PC-9 (cell line): ENCODE measurements at regions not wholly inside any gene's neighbourhood (a gene's known extent, or its start where the extent isn't known, plus 50 kb on each side); places are given as distances from the start of the nearest gene placed in this dataset.

Experiments used
- BruUV-seq: library from RNA; stranded (reverse); fragments of 400-500 nt; replicated peaks from 2 replicates; lab custom pipeline; 2021; lab: Mats Ljungman, UMichigan
- CTCF ChIA-PET: fragments of 300-600 bp; sonication (Branson Sonifier 250); formaldehyde crosslinking; loops from one replicate; lab custom pipeline; 2022; ENCODE audit warnings: antibody characterized with exemption; lab: Charles Lee
- POLR2A ChIA-PET: fragments of 300-600 bp; sonication (Branson Sonifier 250); formaldehyde crosslinking; loops from one replicate; lab custom pipeline; 2022; ENCODE audit warnings: antibody characterized with exemption; ENCODE audit not compliant: unreplicated experiment; lab: Charles Lee
- DNase-seq, 2 experiments: peaks; one replicate each; pipeline versions ENCODE4 v3.0.0 to v3.0.0-alpha.2; 2015 to 2022; ENCODE audit warnings: mixed read lengths in 1 of 2
- H2AFZ ChIP-seq: fragments of 200-600 bp; sonication (generic); 2 replicates; pipeline ENCODE4 v1.8.1; 2017; ENCODE audit warnings: antibody characterized with exemption
- H3F3A ChIP-seq: fragments of 200-600 bp; sonication (generic); 2 replicates; pipeline ENCODE4 v1.8.1; 2017; ENCODE audit warnings: antibody characterized with exemption, mild to moderate bottlenecking, low read depth; ENCODE audit not compliant: insufficient read depth
- H3K27ac ChIP-seq: fragments of 200-600 bp; sonication (generic); 2 replicates; pipeline ENCODE4 v1.6.1; 2016; ENCODE audit warnings: mixed run types
- H3K27me3 ChIP-seq: fragments of 200-600 bp; sonication (generic); 2 replicates; pipeline ENCODE4 v1.6.1; 2016; ENCODE audit warnings: low read depth, mixed run types; ENCODE audit not compliant: insufficient read depth
- H3K36me3 ChIP-seq: fragments of 200-600 bp; sonication (generic); 2 replicates; pipeline ENCODE4 v1.6.1; 2016; ENCODE audit warnings: low read depth, mixed run types
- H3K4me1 ChIP-seq: fragments of 200-600 bp; sonication (generic); replicated peaks from 2 replicates; pipeline ENCODE4 v1.6.1; 2016; ENCODE audit warnings: mixed run types; ENCODE audit not compliant: insufficient read depth
- H3K4me2 ChIP-seq: fragments of 200-600 bp; sonication (generic); 2 replicates; pipeline ENCODE4 v1.6.1; 2017; ENCODE audit warnings: mixed run types
- H3K4me3 ChIP-seq: fragments of 200-600 bp; sonication (generic); 2 replicates; pipeline ENCODE4 v1.6.1; 2016; ENCODE audit warnings: mixed run types
- H3K79me2 ChIP-seq: fragments of 200-600 bp; sonication (generic); 2 replicates; pipeline ENCODE4 v1.6.1; 2017; ENCODE audit warnings: low read depth, mixed run types
- H3K9me2 ChIP-seq: fragments of 200-600 bp; sonication (generic); 2 replicates; pipeline ENCODE4 v1.8.1; 2017; ENCODE audit warnings: mild to moderate bottlenecking; ENCODE audit not compliant: insufficient read depth
- H3K9me3 ChIP-seq: fragments of 200-600 bp; sonication (generic); 2 replicates; pipeline ENCODE4 v1.8.1; 2016; ENCODE audit warnings: low read depth; ENCODE audit not compliant: insufficient read depth
- H4K20me1 ChIP-seq: fragments of 200-600 bp; sonication (generic); 2 replicates; pipeline ENCODE4 v1.8.1; 2017; ENCODE audit not compliant: insufficient read depth
- EZH2 ChIP-seq: fragments of 200-600 bp; sonication (generic); IDR thresholded peaks from 2 replicates; pipeline ENCODE4 v1.8.0; 2017; ENCODE audit warnings: antibody characterized with exemption, low read depth
- intact Hi-C: fragments of 100-400 bp; cut with micrococcal nuclease; formaldehyde crosslinking; loops from one replicate; pipeline ENCODE4 v1.10.0; 2022; ENCODE audit not compliant: unreplicated experiment
- TF ChIP-seq, protein P1 (sequence below): fragments of 200-600 bp; sonication (generic); conservative IDR thresholded peaks from 2 replicates; pipeline ENCODE4 v1.6.1; 2017; ENCODE audit warnings: mixed run types, antibody characterized with exemption, mild to moderate bottlenecking, moderate library complexity

DNA sequence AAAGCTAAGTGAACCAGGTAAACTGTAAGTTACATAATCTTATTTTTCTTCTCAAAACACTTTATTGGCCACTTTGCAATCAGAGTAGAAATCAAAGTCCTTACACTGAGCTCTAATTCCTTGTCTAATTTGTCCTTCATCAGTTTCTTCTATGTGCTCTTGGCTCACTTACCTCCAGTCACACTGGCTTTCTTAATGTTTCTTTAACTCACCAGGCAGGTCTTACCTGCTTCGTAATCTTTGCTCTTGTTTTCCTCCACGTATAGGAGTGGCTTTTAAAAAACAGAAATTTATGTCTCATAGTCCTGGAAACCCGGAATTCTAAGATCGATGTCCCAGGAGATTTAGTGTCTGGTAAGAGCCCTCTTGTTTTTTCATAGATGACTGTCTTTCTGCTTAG lies 1462.1 kb downstream of the FSTL5 start:
- H3K27me3 ChIP-seq = no peaks in the 10 kb centered on the region
- no peaks in the 10 kb centered on the region for H3K9me2 ChIP-seq
- H3K79me2 ChIP-seq = no peaks in the 10 kb centered on the region
- peak overlapping the region; percentile 40; the same call in 1 of the 2 replicates for H3K4me2 ChIP-seq
- CTCF ChIA-PET = no interaction called here
- H3K36me3 ChIP-seq = no peaks in the 10 kb centered on the region
- H3F3A ChIP-seq = no peaks in the 10 kb centered on the region
- no peak overlapping the region for H3K27ac ChIP-seq
- no TSS peak for BruUV-seq
- H3K4me3 ChIP-seq = no peak overlapping the region
- H4K20me1 ChIP-seq = no peaks in the 10 kb centered on the region
- H3K4me1 ChIP-seq = peaks cover 5% of the 10 kb centered on the region; the same call in 1 of the 2 replicates
- intact Hi-C loops = no loop called here
- H3K9me3 ChIP-seq = no peaks in the 10 kb centered on the region
- no peak for TF ChIP-seq EZH2
- TF ChIP-seq, protein P1, sequence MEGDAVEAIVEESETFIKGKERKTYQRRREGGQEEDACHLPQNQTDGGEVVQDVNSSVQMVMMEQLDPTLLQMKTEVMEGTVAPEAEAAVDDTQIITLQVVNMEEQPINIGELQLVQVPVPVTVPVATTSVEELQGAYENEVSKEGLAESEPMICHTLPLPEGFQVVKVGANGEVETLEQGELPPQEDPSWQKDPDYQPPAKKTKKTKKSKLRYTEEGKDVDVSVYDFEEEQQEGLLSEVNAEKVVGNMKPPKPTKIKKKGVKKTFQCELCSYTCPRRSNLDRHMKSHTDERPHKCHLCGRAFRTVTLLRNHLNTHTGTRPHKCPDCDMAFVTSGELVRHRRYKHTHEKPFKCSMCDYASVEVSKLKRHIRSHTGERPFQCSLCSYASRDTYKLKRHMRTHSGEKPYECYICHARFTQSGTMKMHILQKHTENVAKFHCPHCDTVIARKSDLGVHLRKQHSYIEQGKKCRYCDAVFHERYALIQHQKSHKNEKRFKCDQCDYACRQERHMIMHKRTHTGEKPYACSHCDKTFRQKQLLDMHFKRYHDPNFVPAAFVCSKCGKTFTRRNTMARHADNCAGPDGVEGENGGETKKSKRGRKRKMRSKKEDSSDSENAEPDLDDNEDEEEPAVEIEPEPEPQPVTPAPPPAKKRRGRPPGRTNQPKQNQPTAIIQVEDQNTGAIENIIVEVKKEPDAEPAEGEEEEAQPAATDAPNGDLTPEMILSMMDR = no peak
- POLR2A ChIA-PET = interaction anchor here (0.6 kb wide), 1 partner anchor 1667 kb away, joined by 6 read pairs; no protein-coding TSS in a partner anchor
- DNase-seq = no peak
- H2AFZ ChIP-seq = peak overlapping the region; percentile 68; the same call in 1 of the 2 replicates

DNA sequence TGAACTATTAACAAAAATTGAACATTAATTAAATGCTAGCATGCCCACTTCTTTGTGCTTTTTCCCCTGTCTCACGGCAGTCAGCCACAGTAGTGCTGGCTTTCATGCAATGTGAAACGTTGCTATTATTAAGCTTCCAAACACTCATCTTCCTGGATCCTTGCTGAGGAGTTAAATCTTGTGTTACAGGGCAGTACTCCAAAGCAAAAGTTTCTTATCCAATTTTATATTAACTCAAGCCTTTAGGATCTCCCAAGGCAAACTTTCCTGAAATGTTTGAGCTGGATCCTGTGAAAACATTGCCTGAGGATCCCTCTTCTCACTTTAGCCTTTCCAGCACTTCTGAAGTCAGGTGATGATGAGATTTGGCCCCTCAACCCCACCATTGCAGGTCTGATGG lies 1454.8 kb downstream of the FSTL5 start:
- ChIA-PET CTCF (no interaction called here), POLR2A (no interaction called here)
- no peak overlapping the region for H2AFZ ChIP-seq
- H3K27ac ChIP-seq = no peak overlapping the region
- no peak overlapping the region for H3K4me2 ChIP-seq
- no peak for DNase-seq
- no peak for TF ChIP-seq EZH2
- TF ChIP-seq, protein P1 = no peak
- no peaks in the 10 kb centered on the region for H3K27me3 ChIP-seq
- no peaks in the 10 kb centered on the region for H3K9me3 ChIP-seq
- H3K9me2 ChIP-seq = no peaks in the 10 kb centered on the region
- intact Hi-C loops = no loop called here
- H3K4me3 ChIP-seq = no peak overlapping the region
- no peaks in the 10 kb centered on the region for H3K36me3 ChIP-seq
- H3F3A ChIP-seq = no peaks in the 10 kb centered on the region
- no TSS peak for BruUV-seq
- no peaks in the 10 kb centered on the region for H4K20me1 ChIP-seq
- no peaks in the 10 kb centered on the region for H3K79me2 ChIP-seq
- H3K4me1 ChIP-seq = no peaks in the 10 kb centered on the region

DNA sequence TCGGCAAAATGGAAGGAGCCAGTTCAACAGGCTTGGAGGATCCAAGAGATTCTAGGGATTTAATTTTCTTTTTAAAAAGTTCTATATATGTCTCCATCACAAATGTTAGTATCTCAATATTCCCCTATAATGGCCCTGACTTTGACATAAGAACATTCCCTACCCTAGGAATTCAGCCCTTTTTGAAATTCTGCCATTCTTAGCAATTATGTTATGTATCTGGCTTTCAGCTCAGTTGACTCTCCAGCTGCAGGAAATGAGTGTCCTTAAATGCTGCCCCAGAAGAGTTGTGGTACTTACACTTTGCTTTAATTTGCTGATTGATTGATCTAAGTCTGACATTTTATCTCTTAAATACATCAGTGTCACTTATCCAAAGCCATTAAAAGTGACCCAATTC lies 1454.3 kb downstream of the FSTL5 start:
- Histone ChIP-seq H3K36me3 (no peaks in the 10 kb centered on the region), H3K9me2 (no peaks in the 10 kb centered on the region), H3K79me2 (no peaks in the 10 kb centered on the region), H4K20me1 (no peaks in the 10 kb centered on the region), H3K27ac (no peak overlapping the region), H3K27me3 (no peaks in the 10 kb centered on the region), H2AFZ (no peak overlapping the region), H3K4me1 (no peaks in the 10 kb centered on the region), H3K4me3 (no peak overlapping the region), H3F3A (no peaks in the 10 kb centered on the region), H3K9me3 (no peaks in the 10 kb centered on the region), H3K4me2 (no peak overlapping the region)
- intact Hi-C loops = no loop called here
- no peak for DNase-seq
- ChIA-PET CTCF (no interaction called here), POLR2A (no interaction called here)
- TF ChIP-seq, protein P1 = no peak
- TF ChIP-seq EZH2 = no peak
- no TSS peak for BruUV-seq
